HL-60 (cell line): ENCODE measurements at regions not wholly inside any gene's neighbourhood (a gene's known extent, or its start where the extent isn't known, plus 50 kb on each side); places are given as distances from the start of the nearest gene placed in this dataset.
"Not testable (repeated sequence)": the region's sequence is repeated elsewhere in the genome, so short reads cannot be mapped to it uniquely, and the experiment has no call there.

Experiments used
- DNase-seq, 2 experiments: peaks; one replicate each; pipeline ENCODE4 v3.0.0-alpha.2; 2010 to 2020; ENCODE audit warnings: low read depth in 1 of 2, low spot score in 1 of 2
- H3K27ac ChIP-seq: fragments of 250-450 bp; sonication (Bioruptor Pico); replicated peaks from 2 replicates; pipeline ENCODE4 v1.5.1; 2020; ENCODE audit warnings: mild to moderate bottlenecking, moderate library complexity
- H3K27me3 ChIP-seq: fragments of 250-450 bp; sonication (Bioruptor Pico); 2 replicates; pipeline ENCODE4 v1.5.1; 2021; ENCODE audit warnings: mild to moderate bottlenecking, moderate library complexity; ENCODE audit not compliant: insufficient read depth, poor library complexity, severe bottlenecking
- H3K4me3 ChIP-seq: replicated peaks from 2 replicates; pipeline ENCODE4 v1.5.1; 2011; ENCODE audit warnings: mild to moderate bottlenecking, control low read depth, low read length; ENCODE audit not compliant: insufficient read depth
- CTCF ChIP-seq: IDR thresholded peaks from one replicate; pipeline ENCODE4 v1.5.1; 2011; ENCODE audit warnings: low read length, control low read depth, inconsistent platforms; ENCODE audit not compliant: insufficient read depth
- GABPA ChIP-seq: IDR thresholded peaks from 2 replicates; pipeline ENCODE4 v1.6.1; 2012; ENCODE audit warnings: low read depth
- POLR2AphosphoS5 ChIP-seq: IDR thresholded peaks from 2 replicates; pipeline ENCODE4 v1.6.1; 2012; ENCODE audit warnings: low read depth
- REST ChIP-seq: IDR thresholded peaks from 2 replicates; pipeline ENCODE4 v1.6.1; 2012; ENCODE audit warnings: low read depth; ENCODE audit not compliant: insufficient replicate concordance
- SPI1 ChIP-seq: IDR thresholded peaks from 2 replicates; pipeline ENCODE4 v1.6.1; 2012; ENCODE audit warnings: low read depth, mild to moderate bottlenecking, borderline replicate concordance

GRCh38 chr20:36082315-36082915 lies 72.1 kb upstream of the EPB41L1 start:
- no peaks in the 10 kb centered on the region for H3K27me3 ChIP-seq
- H3K27ac ChIP-seq, result no peak overlapping the region
- no peak overlapping the region for H3K4me3 ChIP-seq
- no peak for DNase-seq
- TF ChIP-seq CTCF (no peak), POLR2AphosphoS5 (no peak), REST (no peak), GABPA (no peak), SPI1 (no peak)

GRCh38 chr20:36083200-36083599 lies 71.3 kb upstream of the EPB41L1 start:
- DNase-seq, result not testable (repeated sequence)

GRCh38 chr20:36084356-36084755 lies 70.2 kb upstream of the EPB41L1 start:
- H3K4me3 ChIP-seq, result no peak overlapping the region
- no peak for DNase-seq
- no peaks in the 10 kb centered on the region for H3K27me3 ChIP-seq
- no peak overlapping the region for H3K27ac ChIP-seq
- no peak for TF ChIP-seq REST
- TF ChIP-seq POLR2AphosphoS5, result no peak
- no peak for TF ChIP-seq GABPA
- TF ChIP-seq CTCF, result no peak
- no peak for TF ChIP-seq SPI1

More at GRCh38 chr20:36083200-36083599, 71.3 kb upstream of the EPB41L1 start:
- H3K27ac ChIP-seq, H3K27me3 ChIP-seq, H3K4me3 ChIP-seq: not testable (repeated sequence)

GRCh38 chr20:36084897-36085613 lies 69.5 kb upstream of the EPB41L1 start:
- peak; percentile 18 to 60 for DNase-seq
- no peak overlapping the region for H3K27ac ChIP-seq
- TF ChIP-seq SPI1 (peak; percentile 20; the same call in 1 of the 2 replicates), CTCF (no peak)
- H3K27me3 ChIP-seq, result no peaks in the 10 kb centered on the region
- H3K4me3 ChIP-seq, result no peak overlapping the region
